ENCODE measurements at regions not wholly inside any gene's neighbourhood (a gene's known extent, or its start where the extent isn't known, plus 50 kb on each side); places are given as distances from the start of the nearest gene placed in this dataset.
"Not testable (repeated sequence)": the region's sequence is repeated elsewhere in the genome, so short reads cannot be mapped to it uniquely, and the experiment has no call there.

- DNase-seq, result no peak
Observed at GRCh38 chr5:171714851-171715250, 70.8 kb upstream of the SMIM23 start.

GRCh38 chr5:171715551-171715950 is 70.1 kb upstream of the SMIM23 start:
- DNase-seq, result no peak

- no peak for DNase-seq
Observed at GRCh38 chr5:171720086-171720485, 65.5 kb upstream of the SMIM23 start.

GRCh38 chr5:171721464-171721863 is 64.2 kb upstream of the SMIM23 start:
- DNase-seq, result no peak

- peak; percentile 53 for DNase-seq
Observed at GRCh38 chr5:171724468-171725204, 61.0 kb upstream of the SMIM23 start.

- no peak for DNase-seq
Observed at GRCh38 chr5:171725205-171725601, 60.4 kb upstream of the SMIM23 start.

- not testable (repeated sequence) for DNase-seq
Observed at GRCh38 chr5:171726819-171727218, 58.8 kb upstream of the SMIM23 start.

- DNase-seq, result no peak
Observed at GRCh38 chr5:171728686-171729085, 56.9 kb upstream of the SMIM23 start.

Measured in hindlimb muscle (tissue), 1 donor.